Erythroblast (primary cell): ENCODE measurements at regions not wholly inside any gene's neighbourhood (a gene's known extent, or its start where the extent isn't known, plus 50 kb on each side); places are given as distances from the start of the nearest gene placed in this dataset.

ENCODE experiments used
- GATA1 ChIP-seq: IDR thresholded peaks from 2 replicates; pipeline ENCODE4 v1.6.1; 2011; ENCODE audit warnings: low read depth, mild to moderate bottlenecking, control low read depth, low read length, moderate library complexity
- POLR2A ChIP-seq: IDR thresholded peaks from 2 replicates; pipeline ENCODE4 v1.6.1; 2011; ENCODE audit warnings: mild to moderate bottlenecking, low read length

GRCh38 chr5:101244621-101245020 lies 341.5 kb upstream of the ST8SIA4 start:
- no peak for TF ChIP-seq POLR2A
- no peak for TF ChIP-seq GATA1
